Right atrium auricular region (tissue), 2 donors: ENCODE measurements at regions not wholly inside any gene's neighbourhood (a gene's known extent, or its start where the extent isn't known, plus 50 kb on each side); places are given as distances from the start of the nearest gene placed in this dataset.
"Not testable (repeated sequence)": the region's sequence is repeated elsewhere in the genome, so short reads cannot be mapped to it uniquely, and the experiment has no call there.

Experiments used
- DNase-seq: peaks from one replicate; pipeline ENCODE4 v3.0.0-alpha.2; 2019; ENCODE audit warnings: low spot score
- H3K27ac ChIP-seq, 2 donors: fragments of 200-600 bp; sonication (generic); 1 replicate in 1 of 2; 2 replicates in 1 of 2; pipeline ENCODE4 v1.5.1; 2016 to 2019
- H3K27me3 ChIP-seq, 2 donors: fragments of 200-600 bp; sonication (generic); one replicate each; pipeline versions ENCODE4 v1.5.1 to v1.6.0; 2017 to 2019
- H3K36me3 ChIP-seq: fragments of 200-600 bp; sonication (generic); one replicate; pipeline ENCODE4 v1.5.1; 2016
- H3K4me1 ChIP-seq, 2 donors: fragments of 200-600 bp; sonication (generic); one replicate each; pipeline versions ENCODE4 v1.5.1 to v1.6.0; 2017 to 2019
- H3K4me3 ChIP-seq, 2 donors: fragments of 200-600 bp; sonication (generic); 1 replicate in 1 of 2; 2 replicates in 1 of 2; pipeline ENCODE4 v1.5.1; 2017 to 2019; ENCODE audit warnings: mild to moderate bottlenecking in 1 of 2, moderate library complexity in 1 of 2
- H3K9me3 ChIP-seq, 2 donors: fragments of 200-600 bp; sonication (generic); one replicate each; pipeline ENCODE4 v1.5.1; 2019
- TF ChIP-seq, protein P1 (sequence below), 2 donors: fragments of 200-600 bp; sonication (generic); IDR thresholded peaks; one replicate each; pipeline ENCODE4 v1.5.1; 2019; ENCODE audit warnings: antibody characterized with exemption in 2 of 2

DNA sequence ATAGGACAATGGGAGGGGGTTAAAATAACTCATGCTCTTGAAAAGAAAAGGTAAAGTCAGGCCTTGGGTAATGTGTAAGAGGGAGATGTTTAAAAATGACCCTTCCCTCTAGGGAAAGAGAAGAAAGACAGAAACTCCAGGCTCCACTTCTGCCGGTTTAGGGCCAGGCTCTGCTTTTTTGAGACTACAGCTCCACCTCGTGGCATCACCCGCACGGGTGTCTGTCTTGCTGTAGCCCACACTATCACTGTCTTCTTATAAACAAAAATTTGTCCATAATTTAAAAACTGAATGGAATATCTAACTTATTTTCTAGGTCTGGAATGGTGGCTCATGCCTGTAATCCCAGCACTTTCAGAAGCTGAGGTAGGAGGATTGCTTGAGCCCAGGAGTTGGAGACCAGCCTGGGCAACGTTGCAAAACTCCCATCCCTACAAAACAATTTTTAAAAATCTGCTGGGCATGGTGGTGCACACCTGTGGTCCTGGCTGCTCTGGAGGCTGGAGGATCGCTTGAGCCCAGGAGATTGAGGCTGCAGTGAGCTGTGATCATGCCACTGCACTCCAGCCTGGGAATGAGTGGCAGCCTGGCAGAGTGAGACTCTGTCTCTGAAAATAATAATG, 65.1 kb upstream of the GTF3A start:
- peak; percentile 68 for DNase-seq
- H3K27me3 ChIP-seq: no peaks in the 10 kb centered on the region
- H3K4me1 ChIP-seq: peaks cover 0 to 6% of the 10 kb centered on the region in 2 donors
- H3K4me3 ChIP-seq: no peak overlapping the region
- H3K9me3 ChIP-seq: no peaks in the 10 kb centered on the region
- TF ChIP-seq, protein P1, sequence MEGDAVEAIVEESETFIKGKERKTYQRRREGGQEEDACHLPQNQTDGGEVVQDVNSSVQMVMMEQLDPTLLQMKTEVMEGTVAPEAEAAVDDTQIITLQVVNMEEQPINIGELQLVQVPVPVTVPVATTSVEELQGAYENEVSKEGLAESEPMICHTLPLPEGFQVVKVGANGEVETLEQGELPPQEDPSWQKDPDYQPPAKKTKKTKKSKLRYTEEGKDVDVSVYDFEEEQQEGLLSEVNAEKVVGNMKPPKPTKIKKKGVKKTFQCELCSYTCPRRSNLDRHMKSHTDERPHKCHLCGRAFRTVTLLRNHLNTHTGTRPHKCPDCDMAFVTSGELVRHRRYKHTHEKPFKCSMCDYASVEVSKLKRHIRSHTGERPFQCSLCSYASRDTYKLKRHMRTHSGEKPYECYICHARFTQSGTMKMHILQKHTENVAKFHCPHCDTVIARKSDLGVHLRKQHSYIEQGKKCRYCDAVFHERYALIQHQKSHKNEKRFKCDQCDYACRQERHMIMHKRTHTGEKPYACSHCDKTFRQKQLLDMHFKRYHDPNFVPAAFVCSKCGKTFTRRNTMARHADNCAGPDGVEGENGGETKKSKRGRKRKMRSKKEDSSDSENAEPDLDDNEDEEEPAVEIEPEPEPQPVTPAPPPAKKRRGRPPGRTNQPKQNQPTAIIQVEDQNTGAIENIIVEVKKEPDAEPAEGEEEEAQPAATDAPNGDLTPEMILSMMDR (IDR thresholded peaks at IDR 0.05): peak; percentile 36 to 80
- H3K27ac ChIP-seq: no peak overlapping the region
- H3K36me3 ChIP-seq: no peaks in the 10 kb centered on the region

DNA sequence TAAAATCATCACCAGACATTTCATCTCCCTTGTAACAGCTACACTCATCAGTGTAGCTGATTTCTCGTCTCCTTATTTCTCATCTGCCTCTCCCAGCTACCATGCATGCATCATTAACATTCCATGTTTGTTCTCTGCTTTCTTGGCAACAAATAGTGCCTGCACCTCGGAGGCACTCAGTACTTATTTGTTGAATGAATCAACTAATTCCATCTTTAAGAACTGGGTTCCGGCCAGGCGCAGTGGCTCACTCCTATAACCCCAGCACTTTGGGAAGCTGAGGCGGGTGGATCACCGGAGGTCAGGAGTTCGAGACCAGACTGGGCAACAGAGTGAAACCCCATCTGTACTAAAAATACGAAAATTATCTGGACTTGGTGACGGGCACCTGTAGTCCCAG, 63.9 kb upstream of the GTF3A start:
- Histone ChIP-seq H3K36me3 (no peaks in the 10 kb centered on the region), H3K27me3 (no peaks in the 10 kb centered on the region), H3K27ac (no peak overlapping the region), H3K4me3 (no peak overlapping the region), H3K9me3 (no peaks in the 10 kb centered on the region), H3K4me1 (peaks cover 0 to 6% of the 10 kb centered on the region in 2 donors)
- TF ChIP-seq, protein P1 (IDR thresholded peaks at IDR 0.05): no peak
- no peak for DNase-seq

DNA sequence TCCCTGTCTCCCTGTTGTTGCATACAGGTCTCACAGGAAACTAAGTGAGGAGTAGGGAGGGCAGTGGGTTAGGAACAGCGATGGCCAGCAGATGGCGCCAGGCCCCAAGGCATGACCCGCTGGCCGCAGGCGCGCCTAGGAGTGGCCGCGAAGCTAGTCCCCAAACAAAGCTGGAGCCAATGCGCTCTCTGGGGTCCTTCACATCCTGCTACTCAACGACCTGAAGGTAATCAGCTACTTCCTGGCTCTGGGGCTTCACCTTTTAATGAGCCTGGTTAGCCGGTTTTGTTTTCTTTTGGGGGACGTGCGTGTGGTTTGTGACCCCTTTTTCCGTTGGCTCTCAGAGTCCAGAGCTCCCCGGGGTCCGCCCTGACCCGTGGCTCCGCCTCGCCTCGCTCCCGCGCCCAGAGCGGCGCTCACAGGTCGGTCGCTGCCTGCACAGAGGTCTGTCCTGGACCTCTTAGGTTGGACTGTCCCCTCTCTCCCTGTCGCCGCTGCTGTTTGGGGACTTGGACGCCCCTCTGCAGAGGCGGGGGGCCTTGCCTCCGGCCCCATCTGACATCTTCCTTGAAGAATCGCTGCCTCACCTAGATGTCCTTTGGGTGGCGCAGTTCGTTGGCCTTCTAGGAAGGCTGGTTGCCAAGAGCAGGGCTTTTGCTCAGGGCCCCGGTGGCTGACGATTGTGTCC, 62.2 kb upstream of the GTF3A start:
- TF ChIP-seq, protein P1 (IDR thresholded peaks at IDR 0.05): peak; percentile 87 to 92
- DNase-seq: peak; percentile 90
- peak overlapping the region; percentile 35 to 44 for H3K4me3 ChIP-seq
- H3K27me3 ChIP-seq: no peaks in the 10 kb centered on the region
- H3K36me3 ChIP-seq: no peaks in the 10 kb centered on the region
- no peak overlapping the region for H3K27ac ChIP-seq
- H3K9me3 ChIP-seq: no peaks in the 10 kb centered on the region
- peaks cover 0 to 6% of the 10 kb centered on the region in 2 donors for H3K4me1 ChIP-seq

DNA sequence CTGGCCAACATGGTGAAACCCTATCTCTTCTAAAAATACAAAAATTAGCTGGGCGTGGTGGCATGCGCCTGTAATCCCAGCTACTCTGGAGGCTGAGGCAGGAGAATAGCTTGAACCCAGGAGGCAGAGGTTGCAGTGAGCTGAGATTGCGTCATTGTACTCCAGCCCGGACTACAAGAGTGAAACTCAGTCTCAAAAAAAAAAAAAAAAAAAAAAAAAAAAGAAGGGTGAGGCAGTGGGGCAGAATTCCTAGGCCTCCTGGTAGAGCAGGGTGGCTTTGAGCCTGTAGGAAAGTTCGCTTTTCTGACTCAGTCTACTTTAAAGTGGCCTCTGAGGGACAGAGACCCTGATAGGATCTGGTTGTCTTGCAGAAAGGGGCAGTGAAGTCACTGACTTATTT, 60.8 kb upstream of the GTF3A start:
- not testable (repeated sequence) for H3K9me3 ChIP-seq, H3K4me3 ChIP-seq, H3K27me3 ChIP-seq, DNase-seq, H3K27ac ChIP-seq, H3K4me1 ChIP-seq, H3K36me3 ChIP-seq

DNA sequence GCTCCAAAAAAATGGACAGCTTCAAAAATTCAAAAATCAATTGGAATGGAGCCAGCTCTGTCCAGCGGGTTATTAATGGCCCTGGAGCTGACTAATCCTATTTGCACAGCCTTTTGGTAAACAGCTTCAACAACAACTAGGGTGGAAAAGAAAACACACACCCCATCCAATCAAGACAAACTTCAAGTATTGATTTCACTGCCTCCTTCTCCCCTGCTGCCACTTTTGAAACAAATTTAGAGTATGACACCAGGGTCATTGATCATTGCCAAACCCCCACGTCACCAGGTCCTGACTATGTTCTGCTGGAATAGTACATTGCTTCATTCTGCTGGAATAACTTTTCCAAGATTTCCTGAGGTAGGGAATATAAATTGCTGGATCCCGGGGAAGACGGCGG, 56.8 kb upstream of the GTF3A start:
- H3K4me1 ChIP-seq: peaks cover 0 to under 1% of the 10 kb centered on the region in 2 donors
- H3K27ac ChIP-seq: no peak overlapping the region
- H3K27me3 ChIP-seq: no peaks in the 10 kb centered on the region
- H3K9me3 ChIP-seq: no peaks in the 10 kb centered on the region
- no peak overlapping the region for H3K4me3 ChIP-seq
- DNase-seq: no peak
- TF ChIP-seq, protein P1 (IDR thresholded peaks at IDR 0.05): no peak
- H3K36me3 ChIP-seq: no peaks in the 10 kb centered on the region

DNA sequence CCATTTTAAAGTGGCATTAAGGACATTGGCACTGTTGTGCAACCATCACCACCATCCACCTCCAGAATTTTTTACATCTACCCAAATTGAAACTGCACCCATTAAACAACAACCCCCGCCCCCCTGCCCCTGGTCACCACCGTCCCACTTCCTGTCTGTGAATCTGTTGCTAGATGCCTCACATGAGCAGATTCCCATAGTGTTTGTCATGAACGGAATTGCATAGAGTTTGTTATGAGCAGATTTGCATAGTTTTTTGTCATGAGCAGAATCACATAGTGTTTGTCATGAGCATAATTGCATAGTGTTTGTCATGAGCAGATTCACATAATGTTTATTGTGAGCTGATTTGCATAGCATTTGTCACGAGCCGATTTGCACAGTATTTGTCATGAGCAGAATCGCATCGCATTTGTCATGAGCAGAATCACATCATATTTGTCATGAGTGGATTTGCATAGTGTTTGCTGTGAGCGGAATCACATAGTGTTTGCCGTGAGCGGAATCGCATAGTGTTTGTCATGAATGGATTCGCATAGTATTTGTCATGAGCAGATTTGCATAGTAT, 54.0 kb upstream of the GTF3A start:
- Histone ChIP-seq H3K4me3 (no peak overlapping the region), H3K27me3 (no peaks in the 10 kb centered on the region), H3K36me3 (no peaks in the 10 kb centered on the region), H3K9me3 (no peaks in the 10 kb centered on the region), H3K27ac (no peak overlapping the region), H3K4me1 (no peaks in the 10 kb centered on the region)
- TF ChIP-seq, protein P1 (IDR thresholded peaks at IDR 0.05): no peak
- DNase-seq: no peak
